HG03432 (cell line): ENCODE measurements at regions not wholly inside any gene's neighbourhood (a gene's known extent, or its start where the extent isn't known, plus 50 kb on each side); places are given as distances from the start of the nearest gene placed in this dataset.
"Not testable (repeated sequence)": the region's sequence is repeated elsewhere in the genome, so short reads cannot be mapped to it uniquely, and the experiment has no call there.

ENCODE experiments used
- ATAC-seq: cut with Tn5 transposase; IDR thresholded peaks from one replicate; pipeline ENCODE4 v1.9.1; 2021; ENCODE audit warnings: mild to moderate bottlenecking, moderate library complexity; ENCODE audit not compliant: unreplicated experiment

GRCh38 chr7:19623676-19624075 is 85.2 kb downstream of the POLR1F start:
- ATAC-seq, result no peak

DNA sequence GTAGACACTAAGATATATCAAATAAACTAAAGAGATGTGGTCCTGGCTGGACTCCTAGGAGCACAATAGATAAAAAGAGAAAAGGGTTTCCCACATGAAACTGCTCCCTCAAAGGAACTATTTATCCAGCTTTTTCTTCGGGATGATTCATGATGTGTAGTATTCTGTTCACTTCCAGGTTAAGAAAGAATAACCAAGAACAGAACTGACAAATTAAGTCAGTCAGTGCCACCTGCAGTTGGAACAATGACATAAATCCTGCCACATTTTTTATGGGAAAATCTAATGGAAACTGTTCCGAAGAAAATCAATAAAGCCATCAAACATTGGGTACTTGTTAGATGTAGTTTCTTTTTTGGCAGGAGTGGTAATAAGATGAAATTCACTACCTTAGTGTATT is 87.1 kb downstream of the POLR1F start:
- ATAC-seq, result no peak

DNA sequence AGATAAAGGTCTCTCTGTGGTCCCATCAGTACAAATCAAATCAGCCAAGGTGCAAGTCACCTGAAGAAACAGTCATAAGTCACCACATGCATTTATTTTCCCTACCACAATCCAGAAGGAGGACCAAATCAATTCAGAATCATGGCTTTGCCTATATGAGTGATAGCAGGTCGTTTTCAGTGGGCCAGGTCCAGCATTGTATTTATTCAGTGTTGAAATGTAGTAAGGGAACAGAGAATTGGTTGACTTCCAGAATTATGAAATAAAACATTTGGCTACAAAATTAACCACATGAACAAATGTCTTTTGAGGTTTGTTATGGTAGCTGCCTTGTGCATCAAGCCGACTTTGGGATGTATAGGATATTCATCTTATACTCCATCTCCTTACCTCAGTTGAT is 88.4 kb downstream of the POLR1F start:
- ATAC-seq, result no peak

- no peak for ATAC-seq
Measured at GRCh38 chr7:19619122-19619521, 89.7 kb downstream of the POLR1F start.

DNA sequence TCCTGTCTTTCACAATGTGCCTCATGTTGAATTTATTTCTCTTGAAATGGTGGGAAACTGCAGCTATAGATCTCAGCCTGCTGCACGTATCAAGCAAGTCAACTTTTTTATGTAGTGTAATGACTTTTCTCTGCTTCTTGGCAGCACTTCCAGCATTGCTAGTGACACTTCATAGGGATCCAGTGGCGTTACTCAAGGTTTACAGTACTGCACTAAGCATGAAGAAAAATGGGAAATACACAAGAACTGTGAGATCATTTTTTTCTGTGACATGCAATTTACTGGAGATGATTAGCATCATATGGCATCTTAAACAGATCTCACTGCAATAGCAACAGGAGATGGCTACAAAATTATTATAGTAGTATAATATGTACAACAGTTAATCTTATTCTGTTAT is 90.9 kb downstream of the POLR1F start:
- no peak for ATAC-seq

GRCh38 chr7:19610194-19610943 is 98.5 kb downstream of the POLR1F start:
- ATAC-seq, result no peak

DNA sequence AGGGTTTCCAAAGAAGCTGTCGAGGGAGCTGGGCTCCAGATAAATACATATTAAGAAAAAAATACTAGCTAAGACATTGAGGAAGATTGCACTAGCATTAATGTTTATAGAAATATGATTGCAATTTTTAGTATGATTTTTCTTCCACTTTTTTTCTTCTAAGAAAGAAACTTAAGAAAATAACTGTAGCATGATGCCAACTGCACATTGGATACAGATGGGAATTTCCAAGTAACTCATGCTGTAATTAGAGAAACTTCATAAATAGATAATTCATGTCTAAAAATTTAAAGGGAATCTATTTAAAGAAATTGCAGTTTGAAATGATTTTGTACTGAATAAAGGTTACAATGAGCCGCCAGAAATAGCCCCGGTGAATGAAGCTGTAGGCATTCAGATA is 119.4 kb downstream of the POLR1F start:
- ATAC-seq, result no peak

GRCh38 chr7:19587291-19587690 is 121.5 kb downstream of the POLR1F start:
- peak; percentile 81 for ATAC-seq

- no peak for ATAC-seq
Measured at GRCh38 chr7:19585761-19586160, 123.1 kb downstream of the POLR1F start.

- no peak for ATAC-seq
Measured at GRCh38 chr7:19575909-19576557, 132.8 kb downstream of the POLR1F start.

GRCh38 chr7:19574131-19574530 is 134.7 kb downstream of the POLR1F start:
- no peak for ATAC-seq

GRCh38 chr7:19572566-19572965 is 136.3 kb downstream of the POLR1F start:
- no peak for ATAC-seq

- ATAC-seq, result no peak
Measured at GRCh38 chr7:19567011-19567410, 141.8 kb downstream of the POLR1F start.

GRCh38 chr7:19565602-19566001 is 143.2 kb downstream of the POLR1F start:
- ATAC-seq, result no peak

- ATAC-seq, result no peak
Measured at GRCh38 chr7:19561121-19561805, 147.6 kb downstream of the POLR1F start.

DNA sequence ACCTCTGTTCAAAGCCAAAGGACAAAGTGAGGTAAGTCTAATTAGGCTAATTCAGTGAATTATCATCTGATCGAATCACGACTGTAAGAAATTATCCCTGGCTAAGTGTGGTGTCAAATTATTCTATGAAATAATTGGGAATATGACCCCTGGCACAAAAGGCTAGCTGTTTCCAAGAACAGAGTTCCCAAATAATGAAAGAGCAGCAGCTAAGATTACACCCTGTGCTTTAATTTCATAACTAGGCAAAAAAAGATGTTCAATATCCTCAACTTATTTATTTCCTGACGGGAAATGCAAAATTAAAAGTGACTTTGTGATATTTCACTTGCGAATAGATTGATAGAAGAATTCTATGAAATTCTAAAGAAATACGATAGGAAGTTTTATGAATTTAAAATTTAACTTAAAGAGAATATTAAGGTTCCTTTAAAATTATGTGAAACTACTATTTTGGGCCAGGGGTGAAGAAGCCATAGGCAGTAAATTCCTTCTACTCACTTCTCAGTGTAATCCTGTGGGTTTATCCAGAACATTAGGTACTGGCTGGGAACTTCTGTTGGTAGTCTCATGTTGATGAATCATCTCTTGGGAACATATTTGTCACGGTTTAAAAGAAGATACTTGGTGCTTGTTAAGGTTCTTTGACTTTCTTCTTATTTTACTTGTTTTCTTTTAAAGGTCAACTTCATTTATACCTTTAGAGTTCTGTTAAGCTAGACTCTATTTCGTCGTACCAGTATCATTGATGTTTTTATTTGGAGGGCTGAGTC is 148.5 kb downstream of the POLR1F start:
- ATAC-seq, result no peak

DNA sequence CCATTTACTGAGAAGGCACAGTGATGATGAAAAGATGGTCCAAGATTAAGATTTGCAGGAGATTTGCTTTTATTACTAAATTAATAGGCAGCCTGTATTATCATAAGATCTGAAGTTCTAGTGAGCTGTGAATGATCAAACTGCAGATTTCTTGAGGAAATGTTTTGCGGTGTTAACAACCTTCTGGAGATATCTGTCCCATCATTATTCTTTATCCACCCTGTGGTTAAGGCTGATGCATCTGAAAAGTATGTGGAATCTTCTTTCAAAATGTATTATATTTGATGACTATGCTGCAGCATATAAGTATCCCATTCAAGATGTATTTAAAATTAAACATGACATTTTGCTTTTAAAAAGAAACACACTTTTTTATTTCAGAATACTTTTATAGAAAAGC is 150.3 kb downstream of the POLR1F start:
- no peak for ATAC-seq

DNA sequence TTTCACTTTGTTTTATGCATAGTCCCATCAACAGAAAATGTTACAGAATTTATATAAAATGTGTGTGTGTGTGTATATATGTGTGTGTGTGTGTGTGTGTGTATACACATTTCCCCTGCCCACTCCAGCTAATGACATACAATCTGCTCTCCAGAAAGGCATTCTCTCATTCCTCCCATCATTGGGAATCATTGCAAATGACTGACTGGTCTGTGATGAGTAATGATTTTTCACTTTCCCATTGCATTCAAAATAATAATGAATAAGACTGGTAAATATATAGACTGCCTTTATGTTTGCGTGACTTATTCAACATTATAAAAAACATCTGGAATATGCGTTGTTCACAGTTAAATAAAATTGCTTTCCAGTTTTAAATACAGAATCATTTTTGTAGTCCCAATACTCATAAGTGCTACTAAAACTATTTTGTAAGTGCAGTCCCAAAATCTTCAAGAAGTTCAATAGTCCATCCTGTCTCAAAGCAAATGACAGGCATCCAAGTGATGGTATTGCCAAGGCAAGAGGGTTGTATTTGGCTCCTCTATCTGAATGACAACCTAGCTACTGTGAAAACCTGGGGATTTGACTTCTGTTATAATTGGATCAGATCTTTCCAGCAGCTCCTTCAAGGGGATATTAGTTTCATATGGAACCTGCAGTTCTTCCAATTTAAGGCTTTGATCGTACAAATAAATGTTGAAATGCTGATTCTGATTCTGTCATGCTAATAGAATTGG is 150.9 kb downstream of the POLR1F start:
- ATAC-seq, result no peak

DNA sequence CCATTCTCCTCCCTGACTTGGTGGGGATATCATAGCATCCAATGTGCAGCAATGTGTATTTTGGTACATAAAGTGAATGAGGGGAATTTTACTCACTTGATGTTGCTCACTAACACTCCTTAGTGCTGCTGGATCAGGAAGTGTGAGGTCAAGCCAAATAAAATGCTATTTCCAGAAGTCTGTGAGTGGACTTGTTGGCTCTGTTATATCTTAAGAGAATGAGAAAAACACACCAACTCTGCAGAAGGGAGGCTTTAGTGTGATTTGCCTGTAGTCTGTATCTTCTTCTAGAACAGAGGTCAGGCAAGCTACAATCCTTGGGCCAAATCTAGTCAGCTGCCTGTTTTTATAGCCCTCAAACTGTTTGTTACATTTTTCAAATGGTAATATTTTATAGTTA is 154.3 kb downstream of the POLR1F start:
- no peak for ATAC-seq

- ATAC-seq, result no peak
Measured at GRCh38 chr7:19552576-19552975, 156.3 kb downstream of the POLR1F start.

DNA sequence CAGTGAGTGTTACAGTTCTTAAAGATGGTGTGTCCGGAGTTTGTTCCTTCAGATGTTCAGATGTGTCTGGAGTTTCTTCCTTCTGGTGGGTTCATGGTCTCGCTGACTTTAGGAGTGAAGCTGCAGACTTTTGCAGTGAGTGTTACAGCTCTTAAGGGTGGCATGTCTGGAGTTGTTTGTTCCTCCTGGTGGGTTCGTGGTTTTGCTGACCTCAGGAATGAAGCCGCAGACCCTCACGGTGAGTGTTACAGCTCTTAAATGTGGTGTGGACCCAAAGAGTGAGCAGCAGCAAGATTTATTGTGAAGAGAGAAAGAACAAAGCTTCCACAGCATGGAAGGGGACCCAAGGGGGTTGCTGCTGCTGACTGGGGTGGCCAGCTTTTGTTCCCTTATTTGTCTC is 159.6 kb downstream of the POLR1F start:
- ATAC-seq, result not testable (repeated sequence)
